ENCODE measurements at regions not wholly inside any gene's neighbourhood (a gene's known extent, or its start where the extent isn't known, plus 50 kb on each side); places are given as distances from the start of the nearest gene placed in this dataset.

DNA sequence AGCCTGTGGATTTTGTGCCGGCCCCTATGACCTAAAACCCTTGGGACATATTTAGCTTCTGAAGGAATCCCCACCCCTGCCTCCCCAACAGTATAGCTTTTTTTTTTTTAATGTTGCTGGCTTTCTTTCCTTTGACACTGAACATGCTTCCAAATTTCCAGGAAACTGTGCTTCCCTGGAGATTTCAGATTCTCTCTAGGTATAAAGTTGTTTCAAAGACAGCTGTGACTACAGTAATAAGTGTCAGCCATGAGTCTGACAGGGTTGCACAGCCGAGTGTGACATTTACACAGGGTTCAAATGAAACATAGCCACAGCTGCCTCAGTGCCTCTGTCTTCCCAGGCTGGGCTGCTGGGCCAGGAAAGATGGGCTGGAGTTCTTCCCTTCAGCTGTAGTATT lies 466.6 kb upstream of the COBL start:
- 57 to 71% (median 63%) methylated on average over 2 of the region's 2 CpGs for WGBS, 3 donors
- FAIRE-seq (no peak), DNase-seq (no peak)
- no peak overlapping the region for H3K4me3 ChIP-seq (ENCODE audit: low read depth in 1 of 3, low read length in 3 of 3)
- no peaks in the 10 kb centered on the region for H3K36me3 ChIP-seq (ENCODE audit: control insufficient read depth in 3 of 3, insufficient read depth in 2 of 3, low read depth in 1 of 3, low read length in 3 of 3)
- no peak overlapping the region for H3K27ac ChIP-seq (ENCODE audit: low read depth in 1 of 3, low read length in 2 of 3)
- H3K9me3 ChIP-seq (ENCODE audit: control insufficient read depth in 2 of 2, insufficient read depth in 1 of 2, low read depth in 1 of 2, low read length in 1 of 2) = peaks cover 0 to 4% of the 10 kb centered on the region in 2 donors
- no peaks in the 10 kb centered on the region for H3K27me3 ChIP-seq (ENCODE audit: control insufficient read depth in 3 of 3, insufficient read depth in 3 of 3, low read length in 3 of 3)
- H3K4me1 ChIP-seq (ENCODE audit: control insufficient read depth in 3 of 3, insufficient read depth in 2 of 3, low read depth in 1 of 3, low read length in 2 of 3) = no peaks in the 10 kb centered on the region

DNA sequence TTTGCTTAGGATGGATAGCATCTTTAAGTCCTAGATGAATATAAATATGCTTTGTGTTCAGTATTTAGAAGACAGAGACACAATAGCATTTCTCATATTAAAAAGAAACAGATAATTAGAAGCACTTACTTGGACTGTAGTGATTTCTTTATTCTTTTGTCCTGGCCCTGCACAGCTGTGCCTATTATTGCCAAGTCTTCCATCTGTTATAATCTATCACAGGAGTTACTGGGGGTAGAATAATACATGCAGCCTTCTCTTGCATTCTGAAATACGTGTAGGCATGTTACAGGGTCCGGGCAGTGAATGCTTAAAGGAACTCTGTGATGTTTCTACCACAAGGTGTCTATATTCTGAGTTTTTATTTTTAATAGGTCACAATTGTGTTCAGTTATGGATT lies 461.5 kb upstream of the COBL start:
- DNase-seq (no peak), FAIRE-seq (no peak)
- Histone ChIP-seq H3K9me3 (ENCODE audit: control insufficient read depth in 2 of 2, insufficient read depth in 1 of 2, low read depth in 1 of 2, low read length in 1 of 2) (peaks cover 0 to 2% of the 10 kb centered on the region in 2 donors), H3K4me1 (ENCODE audit: control insufficient read depth in 3 of 3, insufficient read depth in 2 of 3, low read depth in 1 of 3, low read length in 2 of 3) (no peaks in the 10 kb centered on the region), H3K36me3 (ENCODE audit: control insufficient read depth in 3 of 3, insufficient read depth in 2 of 3, low read depth in 1 of 3, low read length in 3 of 3) (no peaks in the 10 kb centered on the region), H3K27me3 (ENCODE audit: control insufficient read depth in 3 of 3, insufficient read depth in 3 of 3, low read length in 3 of 3) (no peaks in the 10 kb centered on the region), H3K27ac (ENCODE audit: low read depth in 1 of 3, low read length in 2 of 3) (no peak overlapping the region), H3K4me3 (ENCODE audit: low read depth in 1 of 3, low read length in 3 of 3) (no peak overlapping the region)
- 70 to 84% (median 78%) methylated on average over 2 of the region's 2 CpGs for WGBS, 3 donors

DNA sequence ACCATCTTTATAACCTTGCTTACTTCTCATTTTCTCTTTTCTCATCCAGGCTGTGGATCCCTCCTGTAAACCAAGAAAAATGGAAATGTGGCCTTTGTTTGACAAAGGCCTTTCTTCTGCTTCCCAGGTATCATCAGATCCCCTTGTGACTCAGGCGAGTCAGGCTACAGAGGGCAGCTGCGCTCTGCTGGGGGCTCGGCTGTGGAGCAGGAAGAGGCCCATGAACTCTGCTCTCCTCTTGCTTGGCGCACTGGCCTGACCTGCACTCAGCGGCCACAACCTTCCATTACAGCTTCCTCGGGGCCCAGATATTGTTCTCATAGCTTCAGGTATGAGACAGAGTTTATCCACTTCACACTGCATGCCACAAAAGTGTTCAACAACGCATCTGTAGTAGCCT lies 457.6 kb upstream of the COBL start:
- Histone ChIP-seq H3K4me1 (ENCODE audit: control insufficient read depth in 3 of 3, insufficient read depth in 2 of 3, low read depth in 1 of 3, low read length in 2 of 3) (no peaks in the 10 kb centered on the region), H3K27ac (ENCODE audit: low read depth in 1 of 3, low read length in 2 of 3) (no peak overlapping the region), H3K4me3 (ENCODE audit: low read depth in 1 of 3, low read length in 3 of 3) (no peak overlapping the region), H3K27me3 (ENCODE audit: control insufficient read depth in 3 of 3, insufficient read depth in 3 of 3, low read length in 3 of 3) (no peaks in the 10 kb centered on the region), H3K9me3 (ENCODE audit: control insufficient read depth in 2 of 2, insufficient read depth in 1 of 2, low read depth in 1 of 2, low read length in 1 of 2) (no peaks in the 10 kb centered on the region), H3K36me3 (ENCODE audit: control insufficient read depth in 3 of 3, insufficient read depth in 2 of 3, low read depth in 1 of 3, low read length in 3 of 3) (no peaks in the 10 kb centered on the region)
- DNase-seq (peak in 1 of 2 donors; percentile 4), FAIRE-seq (no peak)
- WGBS, 3 donors = 60 to 74% (median 70%) methylated on average over 7 of the region's 7 CpGs

DNA sequence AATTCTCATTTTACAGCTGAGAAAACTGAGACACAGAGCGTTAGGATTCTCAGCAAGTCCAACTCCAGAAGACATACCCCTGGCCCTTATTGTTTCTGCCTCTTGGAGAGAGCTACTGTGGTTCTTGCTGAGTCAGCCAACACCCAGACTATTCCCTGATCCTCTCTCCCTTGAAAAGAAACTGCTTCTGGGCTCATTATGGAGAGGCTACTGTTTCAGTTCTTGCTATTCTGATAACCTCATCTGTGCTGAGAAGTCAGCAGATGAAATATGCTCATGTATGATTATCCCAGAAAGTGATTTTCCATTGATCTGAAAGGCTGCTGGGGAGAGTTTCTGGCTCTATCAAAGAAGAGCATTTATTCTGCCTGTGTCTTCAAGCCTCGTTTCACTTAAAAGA lies 455.6 kb upstream of the COBL start:
- no peaks in the 10 kb centered on the region for H3K27me3 ChIP-seq (ENCODE audit: control insufficient read depth in 3 of 3, insufficient read depth in 3 of 3, low read length in 3 of 3)
- DNase-seq = no peak
- no peaks in the 10 kb centered on the region for H3K36me3 ChIP-seq (ENCODE audit: control insufficient read depth in 3 of 3, insufficient read depth in 2 of 3, low read depth in 1 of 3, low read length in 3 of 3)
- H3K4me1 ChIP-seq (ENCODE audit: control insufficient read depth in 3 of 3, insufficient read depth in 2 of 3, low read depth in 1 of 3, low read length in 2 of 3) = no peaks in the 10 kb centered on the region
- 63 to 75% (median 68%) methylated on average over 2 of the region's 2 CpGs for WGBS, 3 donors
- H3K27ac ChIP-seq (ENCODE audit: low read depth in 1 of 3, low read length in 2 of 3) = no peak overlapping the region
- H3K9me3 ChIP-seq (ENCODE audit: control insufficient read depth in 2 of 2, insufficient read depth in 1 of 2, low read depth in 1 of 2, low read length in 1 of 2) = no peaks in the 10 kb centered on the region
- no peak overlapping the region for H3K4me3 ChIP-seq (ENCODE audit: low read depth in 1 of 3, low read length in 3 of 3)
- FAIRE-seq = no peak

DNA sequence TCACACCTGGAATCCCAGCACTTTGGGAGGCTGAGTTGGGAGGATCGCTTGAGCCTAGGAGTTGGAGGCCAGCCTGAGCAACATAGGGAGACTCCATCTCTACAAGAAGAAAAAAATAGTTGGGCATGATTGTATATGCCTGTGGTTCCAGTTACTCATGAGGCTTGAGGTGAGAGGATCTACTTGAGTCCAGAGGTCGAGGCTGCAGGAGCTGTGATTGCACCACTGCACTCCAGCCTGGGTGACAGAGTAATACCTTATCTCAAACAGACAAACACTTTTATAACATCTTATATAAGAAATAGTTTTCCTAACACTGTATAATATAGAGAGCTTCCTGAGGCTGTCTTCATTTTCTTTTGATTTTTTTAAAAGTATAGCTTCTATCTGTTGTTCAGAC lies 448.4 kb upstream of the COBL start:
- Histone ChIP-seq H3K4me1 (ENCODE audit: control insufficient read depth in 3 of 3, insufficient read depth in 2 of 3, low read depth in 1 of 3, low read length in 2 of 3) (no peaks in the 10 kb centered on the region), H3K36me3 (ENCODE audit: control insufficient read depth in 3 of 3, insufficient read depth in 2 of 3, low read depth in 1 of 3, low read length in 3 of 3) (no peaks in the 10 kb centered on the region), H3K27ac (ENCODE audit: low read depth in 1 of 3, low read length in 2 of 3) (no peak overlapping the region), H3K4me3 (ENCODE audit: low read depth in 1 of 3, low read length in 3 of 3) (no peak overlapping the region), H3K27me3 (ENCODE audit: control insufficient read depth in 3 of 3, insufficient read depth in 3 of 3, low read length in 3 of 3) (no peaks in the 10 kb centered on the region), H3K9me3 (ENCODE audit: control insufficient read depth in 2 of 2, insufficient read depth in 1 of 2, low read depth in 1 of 2, low read length in 1 of 2) (no peaks in the 10 kb centered on the region)
- FAIRE-seq (no peak), DNase-seq (peak; percentile 59 to 65)
- 51 to 75% (median 55%) methylated on average over 2 of the region's 2 CpGs for WGBS, 3 donors

DNA sequence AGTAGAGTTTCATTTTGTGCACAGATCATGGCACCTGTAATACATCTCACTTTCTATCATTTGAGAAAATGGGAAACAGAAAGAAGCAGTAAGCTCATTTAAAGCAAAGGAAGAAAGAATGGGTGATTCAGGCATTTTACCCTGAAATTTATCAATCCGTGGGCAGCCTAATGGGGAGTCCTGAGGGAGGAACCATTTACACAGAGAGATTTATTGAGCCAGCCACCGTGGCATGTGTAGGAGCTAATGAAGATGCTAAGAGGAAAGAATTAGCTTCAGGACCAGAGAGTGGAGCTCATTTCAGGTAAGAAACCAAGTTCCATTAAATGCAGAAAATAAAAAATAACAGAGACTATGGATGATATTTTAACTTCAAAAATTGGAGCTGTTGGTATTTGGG lies 443.4 kb upstream of the COBL start:
- no peak overlapping the region for H3K4me3 ChIP-seq (ENCODE audit: low read depth in 1 of 3, low read length in 3 of 3)
- no peaks in the 10 kb centered on the region for H3K27me3 ChIP-seq (ENCODE audit: control insufficient read depth in 3 of 3, insufficient read depth in 3 of 3, low read length in 3 of 3)
- no peaks in the 10 kb centered on the region for H3K36me3 ChIP-seq (ENCODE audit: control insufficient read depth in 3 of 3, insufficient read depth in 2 of 3, low read depth in 1 of 3, low read length in 3 of 3)
- DNase-seq (no peak), FAIRE-seq (no peak)
- no peak overlapping the region for H3K27ac ChIP-seq (ENCODE audit: low read depth in 1 of 3, low read length in 2 of 3)
- no peaks in the 10 kb centered on the region for H3K9me3 ChIP-seq (ENCODE audit: control insufficient read depth in 2 of 2, insufficient read depth in 1 of 2, low read depth in 1 of 2, low read length in 1 of 2)
- WGBS, 3 donors = 65 to 68% (median 66%) methylated on average over 2 of the region's 2 CpGs
- no peaks in the 10 kb centered on the region for H3K4me1 ChIP-seq (ENCODE audit: control insufficient read depth in 3 of 3, insufficient read depth in 2 of 3, low read depth in 1 of 3, low read length in 2 of 3)

DNA sequence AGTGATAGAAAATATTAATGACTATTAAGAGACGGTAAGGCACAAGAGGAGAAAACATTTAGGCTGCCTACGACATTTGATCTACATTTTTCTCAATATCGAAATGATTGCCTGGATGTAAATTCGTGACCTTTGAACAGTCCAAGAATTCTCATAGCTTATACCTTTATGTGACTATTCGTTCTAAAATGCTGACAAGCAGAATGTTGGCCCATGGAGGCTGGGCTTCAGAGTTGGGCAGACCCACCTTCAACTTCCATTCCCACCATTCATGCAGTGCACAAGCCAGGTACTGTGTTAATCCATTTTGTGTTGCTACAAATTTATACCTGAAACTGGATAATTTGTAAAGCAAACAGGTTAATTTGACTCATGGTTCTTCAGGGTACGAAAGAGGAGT lies 441.4 kb upstream of the COBL start:
- no peaks in the 10 kb centered on the region for H3K4me1 ChIP-seq (ENCODE audit: control insufficient read depth in 3 of 3, insufficient read depth in 2 of 3, low read depth in 1 of 3, low read length in 2 of 3)
- no peak overlapping the region for H3K4me3 ChIP-seq (ENCODE audit: low read depth in 1 of 3, low read length in 3 of 3)
- no peaks in the 10 kb centered on the region for H3K36me3 ChIP-seq (ENCODE audit: control insufficient read depth in 3 of 3, insufficient read depth in 2 of 3, low read depth in 1 of 3, low read length in 3 of 3)
- no peaks in the 10 kb centered on the region for H3K9me3 ChIP-seq (ENCODE audit: control insufficient read depth in 2 of 2, insufficient read depth in 1 of 2, low read depth in 1 of 2, low read length in 1 of 2)
- no peak for FAIRE-seq
- DNase-seq = no peak
- no peak overlapping the region for H3K27ac ChIP-seq (ENCODE audit: low read depth in 1 of 3, low read length in 2 of 3)
- no peaks in the 10 kb centered on the region for H3K27me3 ChIP-seq (ENCODE audit: control insufficient read depth in 3 of 3, insufficient read depth in 3 of 3, low read length in 3 of 3)
- WGBS, 3 donors = 73 to 82% (median 74%) methylated on average over 6 of the region's 6 CpGs

DNA sequence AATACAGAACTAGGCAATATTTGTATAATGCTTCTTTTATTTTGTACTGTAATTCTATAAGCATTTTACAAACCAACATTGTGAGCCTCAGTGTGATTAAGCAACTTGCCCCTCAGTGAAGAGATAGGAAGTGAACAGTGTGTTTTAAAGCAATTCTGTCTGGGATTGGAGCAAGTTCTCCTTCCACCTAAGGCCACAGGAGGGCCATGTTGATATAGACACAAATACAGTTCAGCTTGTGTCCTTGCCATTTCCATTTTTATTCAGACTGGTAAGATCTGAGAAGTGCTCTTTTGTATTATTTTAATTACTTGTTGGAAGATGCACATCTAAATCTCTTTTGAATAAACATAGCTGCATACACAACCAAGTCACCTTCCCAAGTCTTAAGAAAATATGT lies 416.3 kb upstream of the COBL start:
- H3K4me1 ChIP-seq (ENCODE audit: control insufficient read depth in 3 of 3, insufficient read depth in 2 of 3, low read depth in 1 of 3, low read length in 2 of 3) = no peaks in the 10 kb centered on the region
- no peak for FAIRE-seq
- no peak for DNase-seq

DNA sequence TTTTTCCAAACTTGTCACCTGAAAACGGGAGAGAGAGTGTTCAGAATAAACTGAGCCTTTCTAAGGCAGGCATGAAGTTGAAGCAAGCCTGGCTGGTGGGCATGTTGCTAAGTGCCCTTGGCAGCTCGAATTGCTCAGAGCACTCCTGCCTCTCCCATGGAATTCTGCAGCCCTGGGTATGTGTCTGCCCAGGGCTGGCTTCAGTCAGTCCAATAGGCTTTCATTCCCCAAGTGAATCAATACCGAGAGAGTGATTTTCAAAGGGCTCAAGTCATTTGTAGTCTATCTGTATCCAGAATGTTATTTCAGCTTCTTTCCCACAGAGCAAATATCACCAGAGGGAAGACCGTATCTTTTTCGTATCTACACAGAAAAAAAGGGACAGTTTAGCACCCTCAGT lies 415.5 kb upstream of the COBL start:
- Histone ChIP-seq H3K4me1 (ENCODE audit: control insufficient read depth in 3 of 3, insufficient read depth in 2 of 3, low read depth in 1 of 3, low read length in 2 of 3) (no peaks in the 10 kb centered on the region), H3K27me3 (ENCODE audit: control insufficient read depth in 3 of 3, insufficient read depth in 3 of 3, low read length in 3 of 3) (no peaks in the 10 kb centered on the region), H3K4me3 (ENCODE audit: low read depth in 1 of 3, low read length in 3 of 3) (no peak overlapping the region), H3K9me3 (ENCODE audit: control insufficient read depth in 2 of 2, insufficient read depth in 1 of 2, low read depth in 1 of 2, low read length in 1 of 2) (peaks cover 0 to 10% of the 10 kb centered on the region in 2 donors), H3K36me3 (ENCODE audit: control insufficient read depth in 3 of 3, insufficient read depth in 2 of 3, low read depth in 1 of 3, low read length in 3 of 3) (no peaks in the 10 kb centered on the region), H3K27ac (ENCODE audit: low read depth in 1 of 3, low read length in 2 of 3) (no peak overlapping the region)
- DNase-seq = no peak
- WGBS, 3 donors = 56 to 66% (median 59%) methylated on average over 5 of the region's 5 CpGs
- no peak for FAIRE-seq

More for the DNA sequence above, 416.3 kb upstream of the COBL start:
- no peaks in the 10 kb centered on the region for H3K36me3 ChIP-seq (ENCODE audit: control insufficient read depth in 3 of 3, insufficient read depth in 2 of 3, low read depth in 1 of 3, low read length in 3 of 3)
- H3K9me3 ChIP-seq (ENCODE audit: control insufficient read depth in 2 of 2, insufficient read depth in 1 of 2, low read depth in 1 of 2, low read length in 1 of 2) = peaks cover 0 to 10% of the 10 kb centered on the region in 2 donors
- no peak overlapping the region for H3K27ac ChIP-seq (ENCODE audit: low read depth in 1 of 3, low read length in 2 of 3)
- no peak overlapping the region for H3K4me3 ChIP-seq (ENCODE audit: low read depth in 1 of 3, low read length in 3 of 3)
- H3K27me3 ChIP-seq (ENCODE audit: control insufficient read depth in 3 of 3, insufficient read depth in 3 of 3, low read length in 3 of 3) = no peaks in the 10 kb centered on the region
